H1 (cell line): ENCODE measurements at regions not wholly inside any gene's neighbourhood (a gene's known extent, or its start where the extent isn't known, plus 50 kb on each side); places are given as distances from the start of the nearest gene placed in this dataset.

Source experiments
- CTCF ChIA-PET: fragments of 300-600 bp; sonication (Branson Sonifier 250); formaldehyde crosslinking; loops from one replicate; lab custom pipeline; 2021; ENCODE audit not compliant: partially characterized antibody; lab: Charles Lee
- POLR2A ChIA-PET: fragments of 300-600 bp; sonication (Branson Sonifier 250); formaldehyde crosslinking; loops from one replicate; lab custom pipeline; 2021; ENCODE audit warnings: inconsistent platforms; ENCODE audit not compliant: partially characterized antibody; lab: Charles Lee
- DNase-seq, 2 experiments: peaks; one replicate each; pipeline versions ENCODE4 v3.0.0 to v3.0.0-alpha.2; 2010 to 2022; ENCODE audit warnings: low spot score in 2 of 2, low read depth in 1 of 2, mixed read lengths in 1 of 2
- FAIRE-seq: peaks from 2 replicates; lab custom pipeline; 2011; peaks lifted over from hg19 to GRCh38; lab: Jason Lieb, UNC
- H2AFZ ChIP-seq: 2 replicates; pipeline ENCODE4 v1.8.1; 2012; ENCODE audit warnings: low read length, inconsistent platforms
- H2AK5ac ChIP-seq: 2 replicates; pipeline ENCODE4 v1.6.1; 2013; ENCODE audit warnings: low read depth, low read length
- H2BK120ac ChIP-seq: replicated peaks from 2 replicates; pipeline ENCODE3; 2013; ENCODE audit warnings: low read depth, low read length, inconsistent platforms
- H2BK12ac ChIP-seq: 2 replicates; pipeline ENCODE4 v1.6.1; 2013; ENCODE audit warnings: low read depth, low read length
- H2BK15ac ChIP-seq: 2 replicates; pipeline ENCODE4 v1.6.1; 2013; ENCODE audit warnings: low read length
- H2BK20ac ChIP-seq: 2 replicates; pipeline ENCODE4 v1.6.1; 2013; ENCODE audit warnings: low read length
- H2BK5ac ChIP-seq: 2 replicates; pipeline ENCODE4 v1.6.1; 2013; ENCODE audit warnings: low read depth, low read length
- H3K14ac ChIP-seq: 2 replicates; pipeline ENCODE4 v1.6.1; 2013; ENCODE audit warnings: inconsistent platforms; ENCODE audit not compliant: insufficient read length
- H3K18ac ChIP-seq: 2 replicates; pipeline ENCODE4 v1.6.1; 2013; ENCODE audit warnings: low read length; ENCODE audit errors: extremely low read depth
- H3K23ac ChIP-seq: 2 replicates; pipeline ENCODE4 v1.6.1; 2013; ENCODE audit warnings: inconsistent platforms; ENCODE audit not compliant: insufficient read length
- H3K23me2 ChIP-seq: 2 replicates; pipeline ENCODE4 v1.6.1; 2013; ENCODE audit warnings: low read depth, low read length
- H3K27ac ChIP-seq: 2 replicates; pipeline ENCODE4 v1.6.1; 2011; ENCODE audit warnings: low read depth, low read length, inconsistent platforms
- H3K27me3 ChIP-seq, 4 experiments: replicated peaks in 1 of 4; 1 replicate in 1 of 4; 2 replicates in 3 of 4; pipeline versions ENCODE4 v1.6.1 to v1.8.1; 2011 to 2013; ENCODE audit warnings: low read length in 3 of 4, mild to moderate bottlenecking in 3 of 4, inconsistent platforms in 2 of 4, mixed read lengths in 2 of 4, moderate library complexity in 1 of 4; ENCODE audit not compliant: control insufficient read depth in 3 of 4, insufficient read depth in 3 of 4; ENCODE audit errors: extremely low read depth in 1 of 4
- H3K36me3 ChIP-seq, 4 experiments: 2 replicates each; pipeline versions ENCODE4 v1.6.1 to v1.8.1; 2011 to 2013; ENCODE audit warnings: mild to moderate bottlenecking in 4 of 4, low read length in 3 of 4, moderate library complexity in 2 of 4, control low read depth in 1 of 4, inconsistent platforms in 1 of 4; ENCODE audit not compliant: insufficient read depth in 4 of 4, control insufficient read depth in 2 of 4
- H3K4ac ChIP-seq: replicated peaks from 2 replicates; pipeline ENCODE3; 2013; ENCODE audit warnings: low read length, low read depth, mixed read lengths, inconsistent platforms; ENCODE audit not compliant: insufficient read length
- H3K4me1 ChIP-seq, 4 experiments: replicated peaks in 1 of 4; 1 replicate in 1 of 4; 2 replicates in 3 of 4; pipeline versions ENCODE4 v1.6.1 to v1.8.1; 2011 to 2013; ENCODE audit warnings: low read length in 3 of 4, inconsistent platforms in 2 of 4, mixed read lengths in 1 of 4; ENCODE audit not compliant: insufficient read depth in 4 of 4, control insufficient read depth in 3 of 4
- H3K4me2 ChIP-seq, 2 experiments: 2 replicates each; pipeline versions ENCODE4 v1.6.1 to v1.8.1; 2011 to 2013; ENCODE audit warnings: low read depth in 2 of 2, low read length in 2 of 2, control low read depth in 1 of 2, inconsistent platforms in 1 of 2, mild to moderate bottlenecking in 1 of 2; ENCODE audit not compliant: insufficient read depth in 1 of 2
- H3K4me3 ChIP-seq, 4 experiments: fragments of 200-600, 300-600 bp in 1 of 4; sonication (generic), shearing (Covaris generic), sonication (Bioruptor Twin) in 1 of 4; 2 replicates each; pipeline versions ENCODE4 v1.5.1 to v1.8.1; 2011 to 2016; ENCODE audit warnings: low read length in 4 of 4, low read depth in 3 of 4, control low read depth in 2 of 4, inconsistent platforms in 2 of 4, mild to moderate bottlenecking in 2 of 4, mixed read lengths in 1 of 4, moderate library complexity in 1 of 4; ENCODE audit not compliant: insufficient read depth in 2 of 4; ENCODE audit errors: extremely low read depth in 1 of 4
- H3K56ac ChIP-seq: replicated peaks from 2 replicates; pipeline ENCODE3; 2013; ENCODE audit warnings: low read depth, mild to moderate bottlenecking, mixed read lengths, low read length, inconsistent platforms; ENCODE audit not compliant: insufficient read length
- H3K79me1 ChIP-seq: 2 replicates; pipeline ENCODE4 v1.6.1; 2013; ENCODE audit warnings: low read depth, low read length, control low read depth
- H3K79me2 ChIP-seq, 2 experiments: 2 replicates each; pipeline versions ENCODE4 v1.6.1 to v1.8.1; 2012 to 2013; ENCODE audit warnings: low read length in 2 of 2, mild to moderate bottlenecking in 2 of 2, inconsistent platforms in 1 of 2; ENCODE audit not compliant: insufficient read depth in 2 of 2, control insufficient read depth in 1 of 2
- H3K9ac ChIP-seq, 4 experiments: replicated peaks in 1 of 4; 1 replicate in 1 of 4; 2 replicates in 3 of 4; pipeline versions ENCODE4 v1.6.1 to v1.8.1; 2011 to 2013; ENCODE audit warnings: low read depth in 3 of 4, low read length in 3 of 4, control low read depth in 2 of 4, mild to moderate bottlenecking in 2 of 4, moderate library complexity in 2 of 4, inconsistent platforms in 1 of 4; ENCODE audit errors: extremely low read depth in 1 of 4
- H3K9me3 ChIP-seq, 2 experiments: 2 replicates each; pipeline versions ENCODE4 v1.6.1 to v1.8.1; 2012 to 2013; ENCODE audit warnings: mild to moderate bottlenecking in 2 of 2, moderate library complexity in 2 of 2, control low read depth in 1 of 2, inconsistent platforms in 1 of 2, low read depth in 1 of 2, low read length in 1 of 2, mixed read lengths in 1 of 2; ENCODE audit not compliant: insufficient read depth in 2 of 2
- H4K20me1 ChIP-seq, 2 experiments: replicated peaks in 1 of 2; 2 replicates each; pipeline versions ENCODE3 to v1.8.1; 2011 to 2013; ENCODE audit warnings: inconsistent platforms in 2 of 2, low read length in 2 of 2, mild to moderate bottlenecking in 1 of 2; ENCODE audit not compliant: insufficient read depth in 2 of 2, control insufficient read depth in 1 of 2
- H4K5ac ChIP-seq: 2 replicates; pipeline ENCODE4 v1.6.1; 2013; ENCODE audit warnings: low read length, low read depth, mixed read lengths, inconsistent platforms; ENCODE audit not compliant: insufficient read length
- H4K8ac ChIP-seq: 2 replicates; pipeline ENCODE4 v1.8.0; 2013; ENCODE audit warnings: mild to moderate bottlenecking, moderate library complexity, low read length, inconsistent platforms; ENCODE audit not compliant: insufficient read depth; ENCODE audit errors: extremely low read depth
- H4K91ac ChIP-seq: replicated peaks from 2 replicates; pipeline ENCODE3; 2013; ENCODE audit warnings: low read length, mixed read lengths, inconsistent platforms; ENCODE audit not compliant: insufficient read length
- CREB1 ChIP-seq: IDR thresholded peaks from 2 replicates; pipeline ENCODE4 v1.6.1; 2012; ENCODE audit warnings: inconsistent platforms
- SRF ChIP-seq: IDR thresholded peaks from 2 replicates; pipeline ENCODE4 v1.6.1; 2011; ENCODE audit warnings: mild to moderate bottlenecking, low read depth, low read length, moderate library complexity
- WGBS, 2 experiments: shearing (Covaris generic) in 1 of 2; methylation state at CpG; one replicate each; pipeline versions ENCODE4 v1.1.6 to v1.1.7; 2013 to 2015; ENCODE audit warnings: low lambda C conversion rate in 2 of 2, mixed read lengths in 2 of 2, inconsistent platforms in 1 of 2, low coverage in 1 of 2, missing lambda C conversion rate in 1 of 2; ENCODE audit not compliant: insufficient replicate concordance in 2 of 2, insufficient coverage in 1 of 2, insufficient read length in 1 of 2; ENCODE audit errors: extremely low coverage in 1 of 2, missing lambda C conversion rate in 1 of 2; 5-methylcytosine and 5-hydroxymethylcytosine counted together

- Histone ChIP-seq H2BK20ac (no peak overlapping the region), H3K4ac (no peak overlapping the region), H2AFZ (no peak overlapping the region), H2BK12ac (no peak overlapping the region), H2BK120ac (no peak overlapping the region), H3K56ac (no peak overlapping the region), H2BK15ac (no peak overlapping the region), H3K27ac (no peak overlapping the region), H3K23ac (no peak overlapping the region), H2AK5ac (no peak overlapping the region), H3K18ac (no peak overlapping the region), H4K8ac (no peak overlapping the region), H3K27me3 (no peaks in the 10 kb centered on the region), H3K14ac (no peak overlapping the region), H3K79me1 (no peaks in the 10 kb centered on the region), H3K36me3 (no peaks in the 10 kb centered on the region; a peak in 1 of 8 replicates), H3K4me3 (no peak overlapping the region), H3K4me1 (peaks cover 0 to 3% (median 0%) of the 10 kb centered on the region in 4 experiments; a peak in 1 of 7 replicates), H3K9ac (no peak overlapping the region), H4K20me1 (no peaks in the 10 kb centered on the region), H3K23me2 (no peaks in the 10 kb centered on the region), H3K4me2 (no peak overlapping the region), H3K9me3 (no peaks in the 10 kb centered on the region), H4K5ac (no peak overlapping the region), H2BK5ac (no peak overlapping the region), H3K79me2 (no peaks in the 10 kb centered on the region), H4K91ac (no peak overlapping the region)
- CTCF ChIA-PET, result interaction anchor here (0.6 to 1.3 kb wide), 3 partner anchors 16 to 252 kb away, joined by 3 to 4 read pairs (median 3); no protein-coding TSS in a partner anchor
- POLR2A ChIA-PET, result no interaction called here
- WGBS, 2 experiments, result 96% methylated on average over 4 of the region's 4 CpGs; no CpG with 5 or more reads in 1 of the 2 experiments
- DNase-seq, result no peak
- no peak for FAIRE-seq
- no peak for TF ChIP-seq CREB1
- no peak for TF ChIP-seq SRF
These were observed 88.3 kb upstream of the PIK3CG start for GRCh38 chr7:106776618-106777347.
